IPS-18a (cell line): ENCODE measurements at regions not wholly inside any gene's neighbourhood (a gene's known extent, or its start where the extent isn't known, plus 50 kb on each side); places are given as distances from the start of the nearest gene placed in this dataset.

Source experiments
- H3K27ac ChIP-seq: one replicate; pipeline ENCODE4 v1.5.1; 2013; ENCODE audit warnings: low read length
- H3K27me3 ChIP-seq: one replicate; pipeline ENCODE4 v1.6.1; 2013; ENCODE audit warnings: mild to moderate bottlenecking, low read length; ENCODE audit not compliant: control insufficient read depth, insufficient read depth
- H3K36me3 ChIP-seq: one replicate; pipeline ENCODE4 v1.6.1; 2013; ENCODE audit warnings: low read depth, low read length; ENCODE audit not compliant: control insufficient read depth
- H3K4me1 ChIP-seq: one replicate; pipeline ENCODE4 v1.6.1; 2013; ENCODE audit warnings: low read depth, low read length; ENCODE audit not compliant: control insufficient read depth
- H3K4me3 ChIP-seq: one replicate; pipeline ENCODE4 v1.5.1; 2013; ENCODE audit warnings: low read length
- H3K9ac ChIP-seq: one replicate; pipeline ENCODE4 v1.6.1; 2013; ENCODE audit warnings: mild to moderate bottlenecking, low read length, moderate library complexity
- H3K9me3 ChIP-seq: one replicate; pipeline ENCODE4 v1.6.1; 2013; ENCODE audit warnings: low read depth, low read length; ENCODE audit not compliant: control insufficient read depth

DNA sequence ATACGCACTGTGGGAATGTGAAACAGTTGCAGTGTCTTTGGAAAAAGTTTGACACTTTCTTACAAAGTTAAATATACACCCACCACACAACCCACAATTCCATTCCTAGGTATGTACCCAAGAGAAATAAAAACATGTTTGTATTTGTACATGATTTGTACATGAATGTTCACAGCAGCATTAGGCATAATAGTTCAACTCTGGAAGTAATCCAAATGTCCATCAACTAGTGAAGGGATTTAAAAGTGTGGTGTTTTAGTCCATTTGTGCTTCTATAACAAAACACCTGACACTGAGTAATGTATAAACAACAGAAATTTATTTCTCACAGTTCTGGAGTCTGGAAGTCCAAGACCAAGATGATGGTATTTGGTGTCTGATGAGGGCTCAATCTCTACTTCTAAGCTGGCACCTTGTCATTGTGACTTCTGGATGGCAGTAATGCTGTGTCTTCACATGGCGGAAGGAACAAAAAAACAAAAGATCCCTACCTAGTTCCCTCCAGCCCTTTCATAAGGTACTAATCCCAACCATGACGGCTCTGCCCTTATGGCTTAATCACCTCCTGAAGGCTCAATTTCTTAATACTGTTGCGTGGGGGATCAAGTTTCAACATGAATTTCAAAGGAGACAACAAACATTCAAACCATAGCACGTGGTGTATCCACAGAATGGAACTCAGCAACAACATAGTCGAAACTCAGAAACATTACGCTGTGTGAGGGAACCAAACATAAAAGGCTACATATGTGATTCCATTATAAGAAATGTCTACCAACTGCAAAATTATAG is 120.5 kb downstream of the AQP9 start:
- Histone ChIP-seq H3K4me3 (no peak overlapping the region), H3K9me3 (no peaks in the 10 kb centered on the region), H3K9ac (no peak overlapping the region), H3K4me1 (peaks cover 4% of the 10 kb centered on the region), H3K27ac (no peak overlapping the region), H3K36me3 (no peaks in the 10 kb centered on the region), H3K27me3 (no peaks in the 10 kb centered on the region)

DNA sequence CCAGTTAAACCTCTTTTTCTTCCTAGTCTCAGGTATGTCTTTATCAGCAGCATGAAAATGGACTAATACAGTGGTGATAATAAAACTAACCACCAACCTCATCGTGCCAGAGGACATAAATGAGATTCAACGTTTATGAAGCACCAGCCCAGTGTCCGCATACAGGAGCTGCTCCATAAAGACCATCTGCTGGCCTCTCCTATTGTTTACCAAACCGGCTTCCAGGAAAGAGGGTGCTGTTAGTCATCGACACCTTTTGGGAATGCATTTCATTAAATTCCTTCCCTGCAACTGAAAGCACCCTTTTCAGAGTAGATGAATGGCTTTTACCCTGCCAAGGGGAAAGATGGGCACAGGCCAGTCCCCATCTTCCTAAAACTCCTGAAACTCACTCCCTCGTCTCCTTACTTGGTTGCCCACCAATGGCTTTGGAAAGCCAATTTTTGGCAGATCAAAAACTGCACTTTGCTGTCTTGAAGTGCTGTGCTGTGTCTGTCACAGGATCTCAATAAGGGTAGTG is 122.1 kb downstream of the AQP9 start:
- Histone ChIP-seq H3K4me3 (no peak overlapping the region), H3K36me3 (no peaks in the 10 kb centered on the region), H3K4me1 (peaks cover 4% of the 10 kb centered on the region), H3K27ac (no peak overlapping the region), H3K9me3 (no peaks in the 10 kb centered on the region), H3K9ac (no peak overlapping the region), H3K27me3 (no peaks in the 10 kb centered on the region)

DNA sequence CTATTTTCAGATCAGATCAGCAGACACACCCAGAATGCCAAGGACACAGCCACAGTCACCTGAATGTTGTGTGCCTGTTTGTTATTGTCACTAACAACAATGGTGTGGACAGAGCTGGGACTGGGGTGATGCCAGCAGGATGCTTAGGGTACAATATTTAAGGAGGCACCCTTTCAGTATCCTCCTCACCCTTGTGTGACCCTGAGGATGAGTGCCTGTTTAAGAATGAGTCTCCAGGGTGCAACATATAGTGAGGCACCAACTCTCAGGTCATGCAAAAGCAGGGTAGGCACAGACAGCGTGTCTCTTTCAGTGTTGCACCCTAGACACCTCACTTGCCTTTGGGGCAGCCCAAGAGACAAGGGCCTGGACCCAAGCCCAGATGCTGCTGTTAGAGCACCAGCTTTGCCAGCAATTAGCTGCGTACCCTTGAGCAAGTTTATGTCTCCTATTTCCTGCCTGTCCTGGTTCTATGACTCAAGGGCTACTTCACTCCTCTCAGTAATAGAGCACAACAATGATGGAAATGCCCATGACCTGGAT is 122.6 kb downstream of the AQP9 start:
- H3K36me3 ChIP-seq: no peaks in the 10 kb centered on the region
- H3K9me3 ChIP-seq: no peaks in the 10 kb centered on the region
- peaks cover 4% of the 10 kb centered on the region for H3K4me1 ChIP-seq
- H3K4me3 ChIP-seq: no peak overlapping the region
- no peaks in the 10 kb centered on the region for H3K27me3 ChIP-seq
- no peak overlapping the region for H3K27ac ChIP-seq
- H3K9ac ChIP-seq: no peak overlapping the region

DNA sequence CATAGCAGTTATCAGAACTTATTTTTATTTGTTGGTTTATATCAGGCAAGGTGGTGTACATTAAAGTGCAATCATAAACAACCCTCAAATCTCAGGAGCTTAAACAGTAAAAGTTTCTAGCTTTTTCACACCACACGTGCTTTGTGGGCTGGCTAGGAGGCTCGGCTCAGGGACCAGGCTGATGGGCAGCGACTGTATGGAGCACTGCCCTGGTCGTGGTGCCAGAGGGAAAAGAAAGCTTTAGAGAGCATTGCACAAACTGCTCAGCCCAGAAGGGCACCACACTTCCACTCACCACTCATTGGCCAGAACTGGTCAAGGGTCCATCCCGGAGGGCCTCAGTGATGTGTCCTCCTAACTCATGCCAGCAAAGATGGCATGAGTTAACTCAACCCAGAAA is 123.2 kb downstream of the AQP9 start:
- H3K36me3 ChIP-seq: no peaks in the 10 kb centered on the region
- no peaks in the 10 kb centered on the region for H3K9me3 ChIP-seq
- no peaks in the 10 kb centered on the region for H3K27me3 ChIP-seq
- peaks cover 4% of the 10 kb centered on the region for H3K4me1 ChIP-seq
- no peak overlapping the region for H3K4me3 ChIP-seq
- no peak overlapping the region for H3K27ac ChIP-seq
- no peak overlapping the region for H3K9ac ChIP-seq

DNA sequence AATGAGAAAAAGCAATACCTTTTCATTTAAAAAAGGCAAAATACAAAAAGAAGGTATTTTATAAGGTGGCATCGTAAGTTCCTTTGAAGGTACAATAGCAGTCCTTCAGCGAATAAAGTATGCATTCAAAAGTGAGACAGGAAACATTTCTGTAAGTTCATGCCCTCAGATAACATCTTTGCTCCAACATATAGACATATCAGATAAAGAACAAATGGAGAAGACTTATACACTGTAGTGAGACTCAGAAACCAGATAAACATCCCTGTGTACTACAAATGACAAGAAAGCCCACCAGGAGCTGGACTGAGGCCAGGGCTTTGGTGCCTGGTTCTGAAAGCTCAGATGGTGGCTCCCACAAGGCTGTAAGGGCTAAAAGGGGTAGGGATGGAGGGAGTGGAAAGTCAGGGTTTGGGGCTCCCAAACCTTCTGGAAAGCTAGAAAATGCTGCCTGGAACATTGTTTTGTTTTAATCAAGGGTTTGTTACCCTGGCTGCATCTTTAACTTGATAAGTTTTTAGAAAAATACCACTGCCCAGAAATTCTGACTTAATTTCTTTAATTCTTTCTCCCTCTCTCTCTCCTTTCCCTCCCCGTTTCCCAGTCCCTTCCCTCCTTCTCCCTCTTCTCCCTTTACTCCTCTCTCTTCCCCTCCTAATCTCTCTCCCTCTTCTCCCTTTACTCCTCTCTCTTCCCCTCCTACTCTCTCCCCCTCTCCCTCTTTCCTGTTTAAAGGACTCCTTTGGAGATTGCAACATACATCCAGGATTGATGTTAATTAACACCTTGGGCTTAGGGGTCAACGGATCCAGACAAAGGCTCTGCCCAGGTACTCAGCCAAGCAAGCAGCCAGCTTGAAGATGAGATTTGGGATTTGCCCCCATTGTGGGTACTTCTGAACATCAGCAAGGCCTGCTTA is 126.1 kb downstream of the AQP9 start:
- Histone ChIP-seq H3K9me3 (no peaks in the 10 kb centered on the region), H3K4me1 (peaks cover 4% of the 10 kb centered on the region), H3K27ac (no peak overlapping the region), H3K9ac (no peak overlapping the region), H3K36me3 (no peaks in the 10 kb centered on the region), H3K4me3 (no peak overlapping the region), H3K27me3 (no peaks in the 10 kb centered on the region)

DNA sequence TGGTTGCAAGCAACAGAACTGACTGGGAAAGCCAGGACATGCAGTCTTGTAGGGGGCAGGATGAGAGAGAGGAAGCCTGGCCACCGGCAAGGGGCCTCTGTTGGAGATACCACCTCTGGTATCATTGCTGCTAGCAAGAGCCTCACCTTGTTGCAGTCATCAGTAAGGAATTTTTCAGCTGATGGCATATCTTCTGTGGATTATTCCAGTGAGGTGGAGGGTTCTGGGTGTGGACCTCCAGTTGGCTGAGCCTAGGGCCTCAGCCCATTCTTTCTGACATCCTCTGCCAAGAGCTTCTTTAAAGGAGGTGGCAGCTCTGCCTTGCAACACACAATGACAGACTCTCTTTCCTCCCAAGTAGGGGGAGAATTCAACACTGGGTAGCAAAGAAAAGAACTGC is 128.9 kb downstream of the AQP9 start:
- no peak overlapping the region for H3K4me3 ChIP-seq
- H3K9me3 ChIP-seq: peaks cover 9% of the 10 kb centered on the region
- H3K9ac ChIP-seq: no peak overlapping the region
- no peak overlapping the region for H3K27ac ChIP-seq
- no peaks in the 10 kb centered on the region for H3K36me3 ChIP-seq
- no peaks in the 10 kb centered on the region for H3K4me1 ChIP-seq
- no peaks in the 10 kb centered on the region for H3K27me3 ChIP-seq

DNA sequence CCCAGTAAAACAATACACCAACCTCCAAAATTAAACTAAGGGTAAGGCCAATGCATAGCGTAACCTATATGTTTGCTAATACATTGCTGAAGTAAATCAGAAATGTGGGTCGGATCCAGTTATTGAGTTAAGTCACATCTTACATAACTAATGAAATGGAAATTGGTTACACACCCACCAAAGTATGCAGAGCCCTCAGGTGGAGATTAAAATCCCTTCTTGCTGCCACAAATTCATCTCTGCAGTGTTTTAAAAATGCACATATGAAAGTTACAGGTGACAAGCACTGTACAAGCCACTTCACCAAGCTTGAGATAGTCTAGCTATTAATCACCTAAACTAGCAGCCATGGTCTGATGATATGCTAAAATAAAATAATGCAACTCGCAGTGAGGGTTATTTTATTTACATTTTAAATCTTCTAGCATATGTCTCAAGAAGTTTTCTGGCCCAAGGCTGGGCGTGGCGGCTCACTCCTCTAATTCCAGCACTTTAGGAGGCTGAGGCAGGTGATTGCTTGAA is 130.6 kb downstream of the AQP9 start:
- Histone ChIP-seq H3K4me1 (no peaks in the 10 kb centered on the region), H3K27me3 (no peaks in the 10 kb centered on the region), H3K9me3 (peaks cover 9% of the 10 kb centered on the region), H3K4me3 (no peak overlapping the region), H3K27ac (no peak overlapping the region), H3K9ac (no peak overlapping the region), H3K36me3 (no peaks in the 10 kb centered on the region)

DNA sequence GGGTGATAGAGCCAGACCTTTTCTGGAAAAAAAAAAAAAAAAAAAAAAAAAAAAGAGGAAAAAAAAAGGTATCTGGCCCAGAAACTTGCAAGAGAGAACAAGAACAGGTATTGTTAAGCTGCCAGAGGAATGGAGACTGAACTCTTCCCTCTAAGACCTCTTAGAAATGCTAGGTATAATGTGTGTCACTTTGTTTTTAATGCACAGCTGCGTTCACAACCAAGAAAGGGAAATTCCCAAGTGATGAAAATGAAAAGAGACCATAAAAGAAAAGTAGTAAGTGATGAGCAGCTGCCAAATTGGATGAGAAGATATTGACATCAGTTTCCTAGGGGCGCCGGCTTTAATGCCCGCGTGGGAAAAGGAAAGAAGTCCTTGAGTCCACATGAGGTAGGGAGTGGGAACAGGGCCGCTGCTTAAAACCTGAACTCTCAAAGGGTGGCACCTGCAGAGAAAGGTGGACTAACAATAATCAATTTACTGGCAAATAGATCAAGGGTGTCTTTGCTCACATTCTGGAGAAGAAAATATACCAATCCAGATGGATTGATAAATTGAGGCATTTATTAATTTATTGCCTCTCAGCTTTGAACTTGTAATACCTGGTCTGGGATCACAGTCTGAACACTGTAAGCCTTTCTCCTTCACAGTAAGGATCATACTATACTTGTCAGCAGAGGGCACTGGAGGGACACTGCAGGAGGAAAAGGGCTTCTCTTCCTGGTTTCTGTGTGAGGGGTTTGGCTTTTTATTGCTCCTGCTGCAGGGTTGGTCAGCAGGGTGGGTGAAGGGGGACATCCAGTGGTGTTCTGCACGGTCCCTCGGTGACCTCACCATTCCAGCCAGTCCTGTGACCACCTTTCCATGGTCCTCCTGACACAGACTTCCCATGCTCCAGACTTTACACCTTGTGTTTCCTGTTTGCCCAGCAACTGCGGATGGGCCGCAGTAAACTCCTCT is 131.6 kb downstream of the AQP9 start:
- Histone ChIP-seq H3K36me3 (no peaks in the 10 kb centered on the region), H3K4me1 (no peaks in the 10 kb centered on the region), H3K9me3 (peaks cover 9% of the 10 kb centered on the region), H3K27me3 (no peaks in the 10 kb centered on the region), H3K27ac (no peak overlapping the region), H3K9ac (no peak overlapping the region), H3K4me3 (no peak overlapping the region)

DNA sequence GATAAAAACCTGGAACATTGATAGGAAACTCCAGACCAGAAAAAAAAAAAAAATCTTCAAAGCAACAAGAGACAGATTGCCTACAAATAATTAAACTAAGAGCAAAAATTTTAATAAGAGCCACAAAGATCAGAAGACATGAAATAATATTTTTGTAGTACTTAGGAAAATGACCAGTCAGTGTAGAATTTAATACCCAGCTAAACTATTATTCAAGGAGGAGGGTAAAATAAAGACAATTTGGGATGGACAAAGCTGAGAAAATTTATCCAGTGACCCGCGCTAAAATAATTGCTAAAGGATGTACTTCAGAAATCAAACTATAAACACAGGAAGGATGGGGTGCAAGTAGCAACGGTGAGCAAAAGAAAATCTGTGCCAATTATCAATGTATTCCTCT is 133.2 kb downstream of the AQP9 start:
- H3K9ac ChIP-seq: no peak overlapping the region
- no peak overlapping the region for H3K4me3 ChIP-seq
- peaks cover 9% of the 10 kb centered on the region for H3K9me3 ChIP-seq
- H3K27me3 ChIP-seq: no peaks in the 10 kb centered on the region
- no peak overlapping the region for H3K27ac ChIP-seq
- no peaks in the 10 kb centered on the region for H3K36me3 ChIP-seq
- H3K4me1 ChIP-seq: no peaks in the 10 kb centered on the region

DNA sequence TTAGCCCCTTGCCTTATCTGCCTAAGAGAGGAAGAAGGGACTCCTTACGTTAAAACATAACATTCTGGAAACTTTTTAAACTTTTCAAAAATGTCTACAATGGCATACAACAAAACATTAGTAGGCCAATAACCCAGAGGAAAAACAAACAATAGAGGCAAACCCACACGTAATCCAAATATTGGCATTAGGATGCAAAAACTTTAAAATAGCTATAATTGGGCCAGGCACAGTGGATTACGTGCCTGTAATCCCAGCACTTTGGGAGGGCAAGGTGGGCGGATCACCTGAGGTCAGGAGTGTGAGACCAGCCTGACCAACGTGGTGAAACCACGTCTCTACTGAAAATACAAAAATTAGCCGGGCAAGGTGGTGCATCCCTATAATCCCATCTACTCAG is 134.9 kb downstream of the AQP9 start:
- Histone ChIP-seq H3K4me3 (no peak overlapping the region), H3K4me1 (no peaks in the 10 kb centered on the region), H3K27ac (no peak overlapping the region), H3K36me3 (no peaks in the 10 kb centered on the region), H3K9ac (no peak overlapping the region), H3K9me3 (peaks cover 9% of the 10 kb centered on the region), H3K27me3 (no peaks in the 10 kb centered on the region)
